Retinal pigment epithelial cell (primary cell): ENCODE measurements at regions not wholly inside any gene's neighbourhood (a gene's known extent, or its start where the extent isn't known, plus 50 kb on each side); places are given as distances from the start of the nearest gene placed in this dataset.

ENCODE experiments used
- DNase-seq: peaks from one replicate; pipeline ENCODE4 v3.0.0-alpha.2; 2010; ENCODE audit warnings: low read depth
- H3K4me3 ChIP-seq: 2 replicates; pipeline ENCODE4 v1.5.1; 2011; ENCODE audit warnings: mild to moderate bottlenecking, low read length, control low read depth, moderate library complexity
- TF ChIP-seq, protein P1 (sequence below): conservative IDR thresholded peaks from 2 replicates; pipeline ENCODE4 v1.5.1; 2011; ENCODE audit warnings: low read depth, low read length, control low read depth, inconsistent platforms

GRCh38 chr12:118727196-118727978, 254.0 kb upstream of the SRRM4 start:
- no peak overlapping the region for H3K4me3 ChIP-seq
- TF ChIP-seq, protein P1, sequence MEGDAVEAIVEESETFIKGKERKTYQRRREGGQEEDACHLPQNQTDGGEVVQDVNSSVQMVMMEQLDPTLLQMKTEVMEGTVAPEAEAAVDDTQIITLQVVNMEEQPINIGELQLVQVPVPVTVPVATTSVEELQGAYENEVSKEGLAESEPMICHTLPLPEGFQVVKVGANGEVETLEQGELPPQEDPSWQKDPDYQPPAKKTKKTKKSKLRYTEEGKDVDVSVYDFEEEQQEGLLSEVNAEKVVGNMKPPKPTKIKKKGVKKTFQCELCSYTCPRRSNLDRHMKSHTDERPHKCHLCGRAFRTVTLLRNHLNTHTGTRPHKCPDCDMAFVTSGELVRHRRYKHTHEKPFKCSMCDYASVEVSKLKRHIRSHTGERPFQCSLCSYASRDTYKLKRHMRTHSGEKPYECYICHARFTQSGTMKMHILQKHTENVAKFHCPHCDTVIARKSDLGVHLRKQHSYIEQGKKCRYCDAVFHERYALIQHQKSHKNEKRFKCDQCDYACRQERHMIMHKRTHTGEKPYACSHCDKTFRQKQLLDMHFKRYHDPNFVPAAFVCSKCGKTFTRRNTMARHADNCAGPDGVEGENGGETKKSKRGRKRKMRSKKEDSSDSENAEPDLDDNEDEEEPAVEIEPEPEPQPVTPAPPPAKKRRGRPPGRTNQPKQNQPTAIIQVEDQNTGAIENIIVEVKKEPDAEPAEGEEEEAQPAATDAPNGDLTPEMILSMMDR: no peak
- no peak for DNase-seq

DNA sequence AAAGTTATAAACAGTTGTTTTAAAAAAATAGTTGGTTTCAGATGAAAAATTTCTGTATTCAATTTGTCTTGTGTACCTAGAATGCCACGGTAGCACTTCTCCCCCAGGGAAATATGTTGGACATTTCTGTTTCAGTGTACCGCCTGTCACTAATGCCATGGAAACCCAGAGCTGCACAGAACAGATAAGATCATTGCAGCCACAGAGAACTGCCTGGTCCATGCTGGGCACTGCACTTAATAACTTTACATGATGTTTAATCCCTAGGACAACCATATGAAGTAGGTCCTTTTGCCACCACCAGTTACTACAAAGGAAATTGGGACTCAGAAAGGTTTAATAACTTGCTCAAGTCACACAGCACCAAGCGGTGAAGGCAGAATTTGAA, 253.4 kb upstream of the SRRM4 start:
- no peak for DNase-seq
- TF ChIP-seq, protein P1: no peak
- H3K4me3 ChIP-seq: no peak overlapping the region

DNA sequence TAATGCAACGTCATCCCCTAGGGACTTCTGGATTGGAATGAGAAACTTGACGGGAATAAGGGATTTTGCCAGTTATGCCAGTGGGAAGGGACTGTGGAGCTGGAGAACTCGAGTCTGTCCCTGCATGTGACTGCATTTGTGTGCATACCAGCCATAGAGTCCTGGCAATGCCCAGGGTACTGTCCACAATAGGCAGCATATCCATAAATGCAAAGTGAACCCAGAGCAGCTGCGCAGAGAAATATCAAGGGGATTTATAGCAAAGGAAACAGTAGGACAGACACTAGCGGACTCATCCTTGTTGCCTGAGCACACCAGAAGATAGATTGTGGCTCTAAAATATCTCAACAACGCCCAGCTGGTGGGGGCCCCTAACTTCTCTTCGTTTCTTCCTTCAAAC, 247.1 kb upstream of the SRRM4 start:
- H3K4me3 ChIP-seq: no peak overlapping the region
- DNase-seq: no peak
- TF ChIP-seq, protein P1: no peak

- no peak overlapping the region for H3K4me3 ChIP-seq
- DNase-seq: no peak
- TF ChIP-seq, protein P1: no peak
Observed at GRCh38 chr12:118737985-118738540, 243.3 kb upstream of the SRRM4 start.

- no peak for DNase-seq
- TF ChIP-seq, protein P1: no peak
- no peak overlapping the region for H3K4me3 ChIP-seq
Observed at GRCh38 chr12:118741194-118741593, 240.1 kb upstream of the SRRM4 start.

DNA sequence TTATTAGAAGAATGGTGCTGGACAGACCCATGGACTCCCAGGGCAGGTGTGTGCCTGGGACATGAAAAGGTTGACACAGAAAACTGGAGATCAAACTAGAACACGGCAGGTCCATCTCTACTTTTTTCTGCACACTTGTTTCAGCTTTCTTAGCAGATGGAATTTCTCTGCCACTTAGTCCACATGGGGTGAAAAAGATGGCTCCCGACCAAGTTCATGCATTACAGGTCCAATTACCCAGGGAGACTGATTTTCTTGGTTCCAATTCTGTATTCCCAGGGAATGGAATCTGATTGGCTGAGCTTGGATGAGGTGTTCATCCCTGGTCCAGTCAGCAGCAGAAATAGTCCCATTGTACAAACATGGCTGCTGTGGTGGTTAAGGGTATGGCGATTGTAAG, 238.9 kb upstream of the SRRM4 start:
- DNase-seq: no peak
- H3K4me3 ChIP-seq: no peak overlapping the region
- TF ChIP-seq, protein P1: no peak
